H1 (cell line): ENCODE measurements at regions not wholly inside any gene's neighbourhood (a gene's known extent, or its start where the extent isn't known, plus 50 kb on each side); places are given as distances from the start of the nearest gene placed in this dataset.

Experiments used
- CTCF ChIA-PET: fragments of 300-600 bp; sonication (Branson Sonifier 250); formaldehyde crosslinking; loops from one replicate; lab custom pipeline; 2021; ENCODE audit not compliant: partially characterized antibody; lab: Charles Lee
- POLR2A ChIA-PET: fragments of 300-600 bp; sonication (Branson Sonifier 250); formaldehyde crosslinking; loops from one replicate; lab custom pipeline; 2021; ENCODE audit warnings: inconsistent platforms; ENCODE audit not compliant: partially characterized antibody; lab: Charles Lee
- DNase-seq, 2 experiments: peaks; one replicate each; pipeline versions ENCODE4 v3.0.0 to v3.0.0-alpha.2; 2010 to 2022; ENCODE audit warnings: low spot score in 2 of 2, low read depth in 1 of 2, mixed read lengths in 1 of 2
- FAIRE-seq: peaks from 2 replicates; lab custom pipeline; 2011; peaks lifted over from hg19 to GRCh38; lab: Jason Lieb, UNC
- H2AFZ ChIP-seq: 2 replicates; pipeline ENCODE4 v1.8.1; 2012; ENCODE audit warnings: low read length, inconsistent platforms
- H2AK5ac ChIP-seq: 2 replicates; pipeline ENCODE4 v1.6.1; 2013; ENCODE audit warnings: low read depth, low read length
- H2BK120ac ChIP-seq: replicated peaks from 2 replicates; pipeline ENCODE3; 2013; ENCODE audit warnings: low read depth, low read length, inconsistent platforms
- H2BK12ac ChIP-seq: 2 replicates; pipeline ENCODE4 v1.6.1; 2013; ENCODE audit warnings: low read depth, low read length
- H2BK15ac ChIP-seq: 2 replicates; pipeline ENCODE4 v1.6.1; 2013; ENCODE audit warnings: low read length
- H2BK20ac ChIP-seq: 2 replicates; pipeline ENCODE4 v1.6.1; 2013; ENCODE audit warnings: low read length
- H2BK5ac ChIP-seq: 2 replicates; pipeline ENCODE4 v1.6.1; 2013; ENCODE audit warnings: low read depth, low read length
- H3K14ac ChIP-seq: 2 replicates; pipeline ENCODE4 v1.6.1; 2013; ENCODE audit warnings: inconsistent platforms; ENCODE audit not compliant: insufficient read length
- H3K18ac ChIP-seq: 2 replicates; pipeline ENCODE4 v1.6.1; 2013; ENCODE audit warnings: low read length; ENCODE audit errors: extremely low read depth
- H3K23ac ChIP-seq: 2 replicates; pipeline ENCODE4 v1.6.1; 2013; ENCODE audit warnings: inconsistent platforms; ENCODE audit not compliant: insufficient read length
- H3K23me2 ChIP-seq: 2 replicates; pipeline ENCODE4 v1.6.1; 2013; ENCODE audit warnings: low read depth, low read length
- H3K27ac ChIP-seq: 2 replicates; pipeline ENCODE4 v1.6.1; 2011; ENCODE audit warnings: low read depth, low read length, inconsistent platforms
- H3K27me3 ChIP-seq, 4 experiments: replicated peaks in 1 of 4; 1 replicate in 1 of 4; 2 replicates in 3 of 4; pipeline versions ENCODE4 v1.6.1 to v1.8.1; 2011 to 2013; ENCODE audit warnings: low read length in 3 of 4, mild to moderate bottlenecking in 3 of 4, inconsistent platforms in 2 of 4, mixed read lengths in 2 of 4, moderate library complexity in 1 of 4; ENCODE audit not compliant: control insufficient read depth in 3 of 4, insufficient read depth in 3 of 4; ENCODE audit errors: extremely low read depth in 1 of 4
- H3K36me3 ChIP-seq, 4 experiments: 2 replicates each; pipeline versions ENCODE4 v1.6.1 to v1.8.1; 2011 to 2013; ENCODE audit warnings: mild to moderate bottlenecking in 4 of 4, low read length in 3 of 4, moderate library complexity in 2 of 4, control low read depth in 1 of 4, inconsistent platforms in 1 of 4; ENCODE audit not compliant: insufficient read depth in 4 of 4, control insufficient read depth in 2 of 4
- H3K4ac ChIP-seq: replicated peaks from 2 replicates; pipeline ENCODE3; 2013; ENCODE audit warnings: low read length, low read depth, mixed read lengths, inconsistent platforms; ENCODE audit not compliant: insufficient read length
- H3K4me1 ChIP-seq, 4 experiments: replicated peaks in 1 of 4; 1 replicate in 1 of 4; 2 replicates in 3 of 4; pipeline versions ENCODE4 v1.6.1 to v1.8.1; 2011 to 2013; ENCODE audit warnings: low read length in 3 of 4, inconsistent platforms in 2 of 4, mixed read lengths in 1 of 4; ENCODE audit not compliant: insufficient read depth in 4 of 4, control insufficient read depth in 3 of 4
- H3K4me2 ChIP-seq, 2 experiments: 2 replicates each; pipeline versions ENCODE4 v1.6.1 to v1.8.1; 2011 to 2013; ENCODE audit warnings: low read depth in 2 of 2, low read length in 2 of 2, control low read depth in 1 of 2, inconsistent platforms in 1 of 2, mild to moderate bottlenecking in 1 of 2; ENCODE audit not compliant: insufficient read depth in 1 of 2
- H3K4me3 ChIP-seq, 4 experiments: fragments of 200-600, 300-600 bp in 1 of 4; sonication (generic), shearing (Covaris generic), sonication (Bioruptor Twin) in 1 of 4; 2 replicates each; pipeline versions ENCODE4 v1.5.1 to v1.8.1; 2011 to 2016; ENCODE audit warnings: low read length in 4 of 4, low read depth in 3 of 4, control low read depth in 2 of 4, inconsistent platforms in 2 of 4, mild to moderate bottlenecking in 2 of 4, mixed read lengths in 1 of 4, moderate library complexity in 1 of 4; ENCODE audit not compliant: insufficient read depth in 2 of 4; ENCODE audit errors: extremely low read depth in 1 of 4
- H3K56ac ChIP-seq: replicated peaks from 2 replicates; pipeline ENCODE3; 2013; ENCODE audit warnings: low read depth, mild to moderate bottlenecking, mixed read lengths, low read length, inconsistent platforms; ENCODE audit not compliant: insufficient read length
- H3K79me1 ChIP-seq: 2 replicates; pipeline ENCODE4 v1.6.1; 2013; ENCODE audit warnings: low read depth, low read length, control low read depth
- H3K79me2 ChIP-seq, 2 experiments: 2 replicates each; pipeline versions ENCODE4 v1.6.1 to v1.8.1; 2012 to 2013; ENCODE audit warnings: low read length in 2 of 2, mild to moderate bottlenecking in 2 of 2, inconsistent platforms in 1 of 2; ENCODE audit not compliant: insufficient read depth in 2 of 2, control insufficient read depth in 1 of 2
- H3K9ac ChIP-seq, 4 experiments: replicated peaks in 1 of 4; 1 replicate in 1 of 4; 2 replicates in 3 of 4; pipeline versions ENCODE4 v1.6.1 to v1.8.1; 2011 to 2013; ENCODE audit warnings: low read depth in 3 of 4, low read length in 3 of 4, control low read depth in 2 of 4, mild to moderate bottlenecking in 2 of 4, moderate library complexity in 2 of 4, inconsistent platforms in 1 of 4; ENCODE audit errors: extremely low read depth in 1 of 4
- H3K9me3 ChIP-seq, 2 experiments: 2 replicates each; pipeline versions ENCODE4 v1.6.1 to v1.8.1; 2012 to 2013; ENCODE audit warnings: mild to moderate bottlenecking in 2 of 2, moderate library complexity in 2 of 2, control low read depth in 1 of 2, inconsistent platforms in 1 of 2, low read depth in 1 of 2, low read length in 1 of 2, mixed read lengths in 1 of 2; ENCODE audit not compliant: insufficient read depth in 2 of 2
- H4K20me1 ChIP-seq, 2 experiments: replicated peaks in 1 of 2; 2 replicates each; pipeline versions ENCODE3 to v1.8.1; 2011 to 2013; ENCODE audit warnings: inconsistent platforms in 2 of 2, low read length in 2 of 2, mild to moderate bottlenecking in 1 of 2; ENCODE audit not compliant: insufficient read depth in 2 of 2, control insufficient read depth in 1 of 2
- H4K5ac ChIP-seq: 2 replicates; pipeline ENCODE4 v1.6.1; 2013; ENCODE audit warnings: low read length, low read depth, mixed read lengths, inconsistent platforms; ENCODE audit not compliant: insufficient read length
- H4K8ac ChIP-seq: 2 replicates; pipeline ENCODE4 v1.8.0; 2013; ENCODE audit warnings: mild to moderate bottlenecking, moderate library complexity, low read length, inconsistent platforms; ENCODE audit not compliant: insufficient read depth; ENCODE audit errors: extremely low read depth
- H4K91ac ChIP-seq: replicated peaks from 2 replicates; pipeline ENCODE3; 2013; ENCODE audit warnings: low read length, mixed read lengths, inconsistent platforms; ENCODE audit not compliant: insufficient read length
- ASH2L ChIP-seq: fragments of 200-600, 300-600 bp; sonication (generic); IDR thresholded peaks from one replicate; pipeline ENCODE4 v1.7.1; 2017; ENCODE audit warnings: low read length
- CEBPB ChIP-seq: IDR thresholded peaks from 2 replicates; pipeline ENCODE4 v1.6.1; 2012; ENCODE audit warnings: low read depth, low read length
- CHD1 ChIP-seq: IDR thresholded peaks from 2 replicates; pipeline ENCODE4 v1.6.1; 2012; ENCODE audit warnings: low read depth, low read length, improper control_type of control experiment
- KDM1A ChIP-seq: fragments of 200-600, 300-600 bp; sonication (generic); IDR thresholded peaks from 2 replicates; pipeline ENCODE4 v1.7.1; 2016; ENCODE audit warnings: mild to moderate bottlenecking, low read length, borderline replicate concordance
- NANOG ChIP-seq: IDR thresholded peaks from 2 replicates; pipeline ENCODE4 v1.6.1; 2011; ENCODE audit warnings: low read length, low read depth, mild to moderate bottlenecking, inconsistent platforms; ENCODE audit not compliant: insufficient read depth, poor library complexity, severe bottlenecking
- NRF1 ChIP-seq: IDR thresholded peaks from 2 replicates; pipeline ENCODE4 v1.6.1; 2011; ENCODE audit warnings: mild to moderate bottlenecking, low read depth, low read length, improper control_type of control experiment
- POLR2A ChIP-seq, 2 experiments: IDR thresholded peaks; 1 replicate in 1 of 2; 2 replicates in 1 of 2; pipeline ENCODE4 v1.6.1; 2011; ENCODE audit warnings: low read depth in 2 of 2, low read length in 2 of 2, mild to moderate bottlenecking in 2 of 2; ENCODE audit errors: control extremely low read depth in 1 of 2
- POU5F1 ChIP-seq: IDR thresholded peaks from 2 replicates; pipeline ENCODE4 v1.6.1; 2011; ENCODE audit warnings: low read depth, mild to moderate bottlenecking, low read length, moderate library complexity
- SAP30 ChIP-seq: fragments of 300-600 bp; sonication (generic); IDR thresholded peaks from 2 replicates; pipeline ENCODE4 v1.7.1; 2012; ENCODE audit warnings: low read length, moderate library complexity, mild to moderate bottlenecking, inconsistent platforms; ENCODE audit not compliant: insufficient read depth, insufficient replicate concordance
- SIX5 ChIP-seq: IDR thresholded peaks from 2 replicates; pipeline ENCODE4 v1.6.1; 2011; ENCODE audit warnings: mild to moderate bottlenecking, low read depth, low read length
- SUZ12 ChIP-seq: fragments of 200-600 bp; sonication (generic); IDR thresholded peaks from 2 replicates; pipeline ENCODE4 v1.6.1; 2012; ENCODE audit warnings: mild to moderate bottlenecking, inconsistent platforms, low read length, moderate library complexity, mixed read lengths
- ZNF274 ChIP-seq: IDR thresholded peaks from 2 replicates; pipeline ENCODE4 v1.7.0; 2012; ENCODE audit warnings: low read length, borderline replicate concordance; ENCODE audit errors: extremely low read depth
- WGBS, 2 experiments: shearing (Covaris generic) in 1 of 2; methylation state at CpG; one replicate each; pipeline versions ENCODE4 v1.1.6 to v1.1.7; 2013 to 2015; ENCODE audit warnings: low lambda C conversion rate in 2 of 2, mixed read lengths in 2 of 2, inconsistent platforms in 1 of 2, low coverage in 1 of 2, missing lambda C conversion rate in 1 of 2; ENCODE audit not compliant: insufficient replicate concordance in 2 of 2, insufficient coverage in 1 of 2, insufficient read length in 1 of 2; ENCODE audit errors: extremely low coverage in 1 of 2, missing lambda C conversion rate in 1 of 2; 5-methylcytosine and 5-hydroxymethylcytosine counted together
- TF ChIP-seq, protein P1 (sequence below): IDR thresholded peaks from 2 replicates; pipeline ENCODE4 v1.6.1; 2012; ENCODE audit warnings: low read length, inconsistent platforms

DNA sequence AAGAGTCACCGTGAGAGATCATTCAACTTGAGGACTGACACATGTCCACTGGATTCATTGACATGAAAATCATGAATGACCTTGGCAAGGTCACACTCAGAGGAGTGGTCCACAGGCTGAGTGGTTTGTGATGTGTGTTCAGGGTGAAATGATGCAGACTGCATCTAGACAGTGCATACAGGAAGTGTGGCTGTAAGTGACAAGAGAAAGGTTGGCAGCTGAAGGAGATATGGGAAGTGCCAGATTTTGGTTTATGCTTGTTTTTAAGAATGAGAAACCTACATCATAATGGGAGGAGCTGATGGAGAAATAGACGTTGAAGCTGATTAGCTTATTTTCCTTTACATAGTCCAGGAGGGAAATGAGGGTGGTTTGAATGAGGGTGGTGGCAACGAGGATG lies 64.8 kb upstream of the VIPR2 start:
- H3K79me1 ChIP-seq: no peaks in the 10 kb centered on the region
- no peak overlapping the region for H3K9ac ChIP-seq
- no peak overlapping the region for H2AFZ ChIP-seq
- H2AK5ac ChIP-seq: no peak overlapping the region
- FAIRE-seq (no peak), DNase-seq (no peak)
- H3K9me3 ChIP-seq: peaks cover 64 to 65% of the 10 kb centered on the region in 2 experiments
- H3K56ac ChIP-seq: no peak overlapping the region
- 72% methylated on average over 3 of the region's 3 CpGs; no CpG with 5 or more reads in 1 of the 2 experiments for WGBS, 2 experiments
- H4K5ac ChIP-seq: no peak overlapping the region
- no peak overlapping the region for H3K27ac ChIP-seq
- no peak overlapping the region for H2BK12ac ChIP-seq
- H3K23me2 ChIP-seq: 0 out of 2 replicates have a peak, but pooled peaks cover 2% of the 10 kb centered on the region
- H3K36me3 ChIP-seq: peaks cover 0 to 2% (median 0%) of the 10 kb centered on the region in 4 experiments; a peak in 1 of 8 replicates
- no peaks in the 10 kb centered on the region for H4K20me1 ChIP-seq
- no peaks in the 10 kb centered on the region for H3K4me1 ChIP-seq
- no peak overlapping the region for H2BK120ac ChIP-seq
- H2BK20ac ChIP-seq: no peak overlapping the region
- no peak overlapping the region for H4K8ac ChIP-seq
- no peak overlapping the region for H3K4me2 ChIP-seq
- H2BK15ac ChIP-seq: no peak overlapping the region
- no peak overlapping the region for H3K14ac ChIP-seq
- no peak overlapping the region for H3K23ac ChIP-seq
- no peak overlapping the region for H3K18ac ChIP-seq
- ChIA-PET POLR2A (no interaction called here), CTCF (no interaction called here)
- H2BK5ac ChIP-seq: no peak overlapping the region
- no peak overlapping the region for H3K4me3 ChIP-seq
- no peak overlapping the region for H4K91ac ChIP-seq
- H3K4ac ChIP-seq: no peak overlapping the region
- H3K27me3 ChIP-seq: no peaks in the 10 kb centered on the region
- no peaks in the 10 kb centered on the region for H3K79me2 ChIP-seq
- TF ChIP-seq ASH2L: no peak
- TF ChIP-seq ZNF274: no peak
- TF ChIP-seq CHD1: no peak
- TF ChIP-seq CEBPB: no peak
- no peak for TF ChIP-seq NANOG
- no peak for TF ChIP-seq KDM1A
- TF ChIP-seq POU5F1: no peak
- TF ChIP-seq POLR2A (IDR thresholded peaks at IDR 0.05; ENCODE audit: control extremely low read depth in 1 of 2, low read depth in 2 of 2, low read length in 2 of 2): no peak
- TF ChIP-seq SIX5: no peak
- no peak for TF ChIP-seq SAP30
- TF ChIP-seq, protein P1, sequence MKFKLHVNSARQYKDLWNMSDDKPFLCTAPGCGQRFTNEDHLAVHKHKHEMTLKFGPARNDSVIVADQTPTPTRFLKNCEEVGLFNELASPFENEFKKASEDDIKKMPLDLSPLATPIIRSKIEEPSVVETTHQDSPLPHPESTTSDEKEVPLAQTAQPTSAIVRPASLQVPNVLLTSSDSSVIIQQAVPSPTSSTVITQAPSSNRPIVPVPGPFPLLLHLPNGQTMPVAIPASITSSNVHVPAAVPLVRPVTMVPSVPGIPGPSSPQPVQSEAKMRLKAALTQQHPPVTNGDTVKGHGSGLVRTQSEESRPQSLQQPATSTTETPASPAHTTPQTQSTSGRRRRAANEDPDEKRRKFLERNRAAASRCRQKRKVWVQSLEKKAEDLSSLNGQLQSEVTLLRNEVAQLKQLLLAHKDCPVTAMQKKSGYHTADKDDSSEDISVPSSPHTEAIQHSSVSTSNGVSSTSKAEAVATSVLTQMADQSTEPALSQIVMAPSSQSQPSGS: no peak
- no peak for TF ChIP-seq SUZ12
- no peak for TF ChIP-seq NRF1
